T-helper 2 cell treated with Interferon-gamma antibody and Interleukin-4, amounts not matched to agents 5 μg/mL and 100 μg/mL, for 36 hours (primary cell): ENCODE measurements at regions not wholly inside any gene's neighbourhood (a gene's known extent, or its start where the extent isn't known, plus 50 kb on each side); places are given as distances from the start of the nearest gene placed in this dataset.

Source experiments
- DNase-seq: peaks from one replicate; pipeline ENCODE4 v3.0.0; 2021; ENCODE audit warnings: low spot score
- H3K27ac Mint-ChIP-seq: one replicate; pipeline ENCODE4 v1.8.0; 2021; ENCODE audit warnings: mild to moderate bottlenecking, mixed read lengths
- H3K27me3 Mint-ChIP-seq: one replicate; pipeline ENCODE4 v1.8.0; 2021; ENCODE audit warnings: low read depth, mixed read lengths
- H3K36me3 Mint-ChIP-seq: one replicate; pipeline ENCODE4 v1.8.0; 2021; ENCODE audit warnings: low read depth, mixed read lengths
- H3K4me1 Mint-ChIP-seq: one replicate; pipeline ENCODE4 v1.8.0; 2021; ENCODE audit warnings: low read depth, mixed read lengths
- H3K4me3 Mint-ChIP-seq: one replicate; pipeline ENCODE4 v1.8.0; 2022; ENCODE audit warnings: mild to moderate bottlenecking, moderate library complexity, mixed read lengths
- H3K9me3 Mint-ChIP-seq: one replicate; pipeline ENCODE4 v1.8.0; 2021; ENCODE audit warnings: mixed read lengths

DNA sequence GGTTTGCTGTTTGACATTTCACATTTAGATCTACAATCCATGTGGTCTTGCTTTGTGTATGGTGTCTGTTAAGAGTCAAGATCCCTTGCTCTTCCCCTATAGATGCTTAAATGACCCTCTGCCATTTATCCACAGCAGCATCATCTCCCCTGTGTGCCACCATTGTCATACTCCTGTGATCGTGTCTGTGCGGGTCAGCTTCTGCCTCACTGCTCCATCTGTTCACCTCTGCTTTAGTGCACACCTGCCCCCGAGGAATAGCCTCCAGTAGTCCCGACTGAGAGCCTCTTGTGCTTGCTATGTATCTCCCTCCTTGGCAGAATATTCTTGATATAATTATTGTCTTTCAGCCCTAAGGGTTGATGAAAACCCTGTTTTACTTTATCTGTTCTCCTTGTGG lies 551.2 kb downstream of the CDH26 start:
- no peaks in the 10 kb centered on the region for H3K36me3 Mint-ChIP-seq
- H3K4me1 Mint-ChIP-seq: no peaks in the 10 kb centered on the region
- DNase-seq: no peak
- no peak overlapping the region for H3K4me3 Mint-ChIP-seq
- H3K27ac Mint-ChIP-seq: no peak overlapping the region
- no peaks in the 10 kb centered on the region for H3K27me3 Mint-ChIP-seq
- peaks cover 3% of the 10 kb centered on the region for H3K9me3 Mint-ChIP-seq

DNA sequence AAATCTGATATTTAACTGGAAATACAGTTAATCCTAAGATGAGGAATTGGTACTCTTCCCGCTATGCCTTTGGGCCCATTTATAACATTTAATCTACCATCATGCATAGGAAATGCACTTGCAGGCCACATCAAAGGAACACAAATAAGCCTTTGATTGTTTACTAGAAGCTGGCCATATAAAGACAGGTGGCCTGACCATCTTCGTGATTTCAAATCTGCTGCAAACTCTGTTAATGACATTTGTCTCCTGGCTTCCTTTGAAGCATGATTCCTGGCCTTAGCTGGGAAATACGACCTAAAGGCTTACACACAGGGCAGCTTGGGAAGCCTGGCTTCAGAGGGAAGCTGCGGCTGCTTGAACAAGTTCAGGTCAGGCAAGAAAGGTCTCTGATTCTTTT lies 552.1 kb downstream of the CDH26 start:
- Mint-ChIP-seq H3K27ac (no peak overlapping the region), H3K4me1 (no peaks in the 10 kb centered on the region), H3K4me3 (no peak overlapping the region), H3K27me3 (no peaks in the 10 kb centered on the region), H3K9me3 (peaks cover 3% of the 10 kb centered on the region), H3K36me3 (no peaks in the 10 kb centered on the region)
- no peak for DNase-seq

DNA sequence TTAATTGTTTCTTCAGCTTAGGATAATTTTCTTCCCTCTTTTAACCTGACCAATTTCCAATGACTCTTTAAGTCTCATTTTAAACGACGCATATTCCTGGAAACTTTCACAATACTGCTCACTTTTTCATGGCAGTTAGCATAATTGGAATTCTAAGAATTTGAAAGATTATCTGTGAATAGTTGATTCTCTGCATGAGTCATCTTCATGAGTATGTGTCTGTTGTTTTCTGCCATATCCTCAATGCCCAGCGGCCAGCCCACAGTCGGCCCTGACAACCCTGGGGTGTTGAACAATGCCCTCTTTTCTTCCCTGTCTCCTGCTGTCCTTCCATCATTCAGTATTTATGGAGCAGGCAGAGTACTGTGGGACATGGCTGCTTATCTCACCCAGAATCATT lies 554.2 kb downstream of the CDH26 start:
- Mint-ChIP-seq H3K27ac (no peak overlapping the region), H3K27me3 (no peaks in the 10 kb centered on the region), H3K4me3 (no peak overlapping the region), H3K4me1 (no peaks in the 10 kb centered on the region), H3K9me3 (peaks cover 3% of the 10 kb centered on the region), H3K36me3 (no peaks in the 10 kb centered on the region)
- DNase-seq: no peak

DNA sequence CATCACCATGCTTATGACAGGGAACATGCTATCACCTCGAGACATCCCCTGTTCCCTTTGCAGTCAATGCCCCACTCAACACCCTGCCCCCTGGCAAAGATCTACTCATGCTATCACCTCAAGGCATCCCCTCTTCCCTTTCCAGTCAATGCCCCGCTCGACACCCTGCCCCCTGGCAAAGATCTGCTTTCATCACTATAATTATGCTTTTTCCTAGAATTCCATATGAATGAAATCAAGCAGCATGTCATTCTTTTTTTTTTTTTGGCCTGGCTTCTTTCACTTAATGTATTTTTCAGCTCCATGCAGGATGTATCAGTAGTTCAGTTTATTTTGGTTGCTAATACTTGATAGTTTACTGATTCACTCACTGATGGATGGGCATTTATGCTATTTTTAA lies 554.9 kb downstream of the CDH26 start:
- no peak for DNase-seq
- H3K27me3 Mint-ChIP-seq: no peaks in the 10 kb centered on the region

DNA sequence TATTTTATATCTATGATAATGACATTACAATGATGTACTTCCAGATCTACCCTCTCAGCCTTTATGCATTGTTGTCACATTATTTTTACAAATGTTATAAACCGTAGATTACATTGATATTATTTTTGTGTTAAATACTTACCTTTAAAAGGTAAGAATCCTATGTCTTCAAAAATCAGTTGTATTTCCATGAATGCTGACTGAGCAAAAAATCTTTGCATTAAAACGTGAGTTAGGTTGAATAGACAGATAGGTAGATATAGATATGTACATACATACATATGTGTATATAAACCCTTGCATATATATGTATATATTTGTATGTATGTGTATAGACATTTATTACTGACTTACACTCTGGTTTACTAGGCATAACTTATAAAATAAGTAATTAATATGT lies 558.2 kb downstream of the CDH26 start:
- no peaks in the 10 kb centered on the region for H3K4me1 Mint-ChIP-seq
- DNase-seq: no peak
- no peak overlapping the region for H3K4me3 Mint-ChIP-seq
- H3K27me3 Mint-ChIP-seq: no peaks in the 10 kb centered on the region
- H3K9me3 Mint-ChIP-seq: peaks cover 3% of the 10 kb centered on the region
- H3K36me3 Mint-ChIP-seq: no peaks in the 10 kb centered on the region
- no peak overlapping the region for H3K27ac Mint-ChIP-seq

More for the DNA sequence above, 554.9 kb downstream of the CDH26 start:
- Mint-ChIP-seq H3K4me3 (no peak overlapping the region), H3K4me1 (no peaks in the 10 kb centered on the region), H3K36me3 (no peaks in the 10 kb centered on the region), H3K9me3 (peaks cover 3% of the 10 kb centered on the region), H3K27ac (no peak overlapping the region)

DNA sequence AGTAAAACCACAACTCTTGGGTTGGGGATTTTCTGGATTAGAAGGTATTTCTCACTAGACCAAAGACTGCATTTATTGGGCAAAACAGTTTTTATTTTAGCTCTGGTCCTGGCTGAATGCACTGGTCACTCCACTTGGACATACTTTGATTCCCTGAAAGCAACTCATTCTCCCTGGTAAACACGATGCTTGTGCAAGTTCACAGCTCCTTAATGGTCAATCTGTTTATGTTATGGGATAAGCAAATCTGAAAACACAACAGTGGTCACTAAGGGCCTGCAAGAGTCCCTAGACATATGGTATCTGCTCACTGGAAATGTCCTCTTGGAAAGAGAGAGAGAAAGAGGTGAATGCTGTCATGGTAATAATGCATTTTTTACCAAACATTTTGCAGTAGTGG lies 559.8 kb downstream of the CDH26 start:
- Mint-ChIP-seq H3K27me3 (no peaks in the 10 kb centered on the region), H3K4me3 (no peak overlapping the region), H3K4me1 (no peaks in the 10 kb centered on the region), H3K9me3 (peaks cover 1% of the 10 kb centered on the region), H3K36me3 (no peaks in the 10 kb centered on the region), H3K27ac (no peak overlapping the region)
- DNase-seq: no peak

DNA sequence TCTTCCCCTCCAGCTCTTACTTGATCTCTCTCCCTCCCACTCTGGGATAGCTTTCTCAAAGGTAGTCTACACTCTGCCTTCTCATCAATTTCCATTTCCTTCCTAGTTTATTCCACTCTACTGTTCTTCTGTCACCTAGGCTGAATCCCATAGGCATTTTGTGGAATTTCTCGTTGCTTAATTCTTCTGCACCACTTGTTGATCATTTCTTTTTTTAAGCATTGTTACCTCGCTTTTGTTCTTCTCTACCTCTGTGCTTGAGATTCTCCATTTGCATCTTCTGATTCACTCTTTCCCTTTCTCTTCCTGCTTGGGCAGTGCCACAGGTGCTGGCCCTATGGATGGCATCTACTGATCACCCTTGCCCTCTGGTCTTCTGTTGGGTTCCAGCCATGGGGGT lies 567.2 kb downstream of the CDH26 start:
- no peaks in the 10 kb centered on the region for H3K4me1 Mint-ChIP-seq
- H3K27ac Mint-ChIP-seq: no peak overlapping the region
- H3K9me3 Mint-ChIP-seq: peaks cover 3% of the 10 kb centered on the region
- no peaks in the 10 kb centered on the region for H3K27me3 Mint-ChIP-seq
- DNase-seq: no peak
- H3K4me3 Mint-ChIP-seq: no peak overlapping the region
- H3K36me3 Mint-ChIP-seq: no peaks in the 10 kb centered on the region

DNA sequence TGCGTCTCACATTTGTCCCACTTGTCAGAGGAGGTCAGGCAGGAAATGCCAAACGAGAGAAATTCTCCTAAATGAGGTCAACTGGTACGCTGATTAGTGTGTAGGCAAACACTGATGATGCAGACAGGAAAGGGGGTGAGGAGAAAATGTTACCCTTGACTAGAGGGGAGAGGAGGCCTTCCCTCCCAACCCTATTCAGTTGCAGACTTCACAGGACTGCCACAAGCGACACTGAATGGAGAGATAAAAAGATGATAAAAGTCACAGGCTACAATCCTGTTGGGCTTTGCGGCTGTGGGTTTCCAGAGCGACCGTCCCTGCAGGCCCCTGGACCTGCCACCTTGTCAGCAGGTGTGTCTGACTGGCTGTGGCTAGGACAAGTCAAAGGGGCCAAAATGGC lies 569.4 kb downstream of the CDH26 start:
- Mint-ChIP-seq H3K36me3 (no peaks in the 10 kb centered on the region), H3K27ac (no peak overlapping the region), H3K4me1 (no peaks in the 10 kb centered on the region), H3K9me3 (peaks cover 3% of the 10 kb centered on the region), H3K27me3 (no peaks in the 10 kb centered on the region), H3K4me3 (no peak overlapping the region)
- no peak for DNase-seq

DNA sequence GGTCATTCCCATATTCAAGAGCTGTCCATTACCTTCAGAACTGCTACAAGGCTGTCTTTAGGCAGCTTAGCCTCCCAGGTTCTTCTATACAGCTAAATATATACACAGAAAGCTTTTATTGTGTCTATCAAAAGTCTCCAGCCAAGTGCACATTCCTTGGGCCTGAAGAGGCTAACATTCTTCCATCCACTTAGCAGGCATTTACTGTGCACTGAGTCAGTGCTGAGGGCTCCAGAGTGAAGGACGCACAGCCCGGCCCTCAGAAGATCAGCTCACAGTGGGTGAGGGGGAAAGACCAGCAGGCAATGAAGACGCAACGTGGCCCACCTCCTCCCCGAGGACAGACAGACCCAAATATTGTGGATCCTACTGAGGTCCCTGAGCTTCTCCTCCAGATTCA lies 569.9 kb downstream of the CDH26 start:
- no peak for DNase-seq
- Mint-ChIP-seq H3K27ac (no peak overlapping the region), H3K9me3 (peaks cover 3% of the 10 kb centered on the region), H3K27me3 (no peaks in the 10 kb centered on the region), H3K36me3 (no peaks in the 10 kb centered on the region), H3K4me3 (no peak overlapping the region), H3K4me1 (no peaks in the 10 kb centered on the region)

DNA sequence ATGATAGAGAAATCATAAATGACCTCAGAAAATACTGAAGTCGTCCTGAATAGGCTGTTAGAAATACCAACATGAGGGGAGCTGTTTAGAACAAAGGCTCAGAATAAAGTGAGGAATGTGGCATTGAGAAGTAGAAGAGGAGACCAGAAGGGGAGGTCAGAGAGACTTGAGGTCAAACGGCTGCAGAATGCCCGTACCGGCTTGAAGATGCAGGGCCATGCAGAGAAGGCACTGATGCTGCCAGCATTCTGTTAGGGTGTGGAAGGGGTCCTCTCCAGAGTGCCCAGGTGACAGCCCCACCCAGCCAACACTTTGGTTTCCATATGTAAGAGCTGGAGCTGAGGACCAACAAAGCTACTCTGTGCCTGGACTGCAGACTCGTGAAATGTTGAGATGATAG lies 570.9 kb downstream of the CDH26 start:
- Mint-ChIP-seq H3K27ac (no peak overlapping the region), H3K36me3 (no peaks in the 10 kb centered on the region), H3K27me3 (no peaks in the 10 kb centered on the region), H3K9me3 (peaks cover 3% of the 10 kb centered on the region), H3K4me3 (no peak overlapping the region), H3K4me1 (no peaks in the 10 kb centered on the region)
- no peak for DNase-seq

DNA sequence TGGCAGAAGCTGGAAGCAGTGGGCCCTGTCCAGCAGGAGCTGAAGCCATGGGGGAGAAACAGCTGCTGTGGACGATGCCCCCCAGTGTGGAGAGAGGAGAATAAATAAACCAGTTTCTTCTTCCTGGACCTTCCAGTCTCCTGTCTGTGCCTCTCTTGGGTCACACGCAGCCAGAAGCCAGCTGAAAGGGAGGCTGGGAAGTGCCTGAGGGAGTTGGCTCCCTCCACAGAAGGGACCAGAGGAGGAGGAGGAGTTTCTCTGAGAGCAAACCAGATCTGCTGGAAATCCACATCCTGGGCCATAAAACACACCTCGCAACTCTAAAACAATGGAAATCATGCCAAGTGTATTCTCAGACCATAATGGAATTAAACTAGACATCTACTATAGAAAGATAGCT lies 577.0 kb downstream of the CDH26 start:
- H3K27me3 Mint-ChIP-seq: no peaks in the 10 kb centered on the region
- no peaks in the 10 kb centered on the region for H3K36me3 Mint-ChIP-seq
- no peaks in the 10 kb centered on the region for H3K9me3 Mint-ChIP-seq
- DNase-seq: no peak
- H3K27ac Mint-ChIP-seq: no peak overlapping the region
- no peak overlapping the region for H3K4me3 Mint-ChIP-seq
- no peaks in the 10 kb centered on the region for H3K4me1 Mint-ChIP-seq

DNA sequence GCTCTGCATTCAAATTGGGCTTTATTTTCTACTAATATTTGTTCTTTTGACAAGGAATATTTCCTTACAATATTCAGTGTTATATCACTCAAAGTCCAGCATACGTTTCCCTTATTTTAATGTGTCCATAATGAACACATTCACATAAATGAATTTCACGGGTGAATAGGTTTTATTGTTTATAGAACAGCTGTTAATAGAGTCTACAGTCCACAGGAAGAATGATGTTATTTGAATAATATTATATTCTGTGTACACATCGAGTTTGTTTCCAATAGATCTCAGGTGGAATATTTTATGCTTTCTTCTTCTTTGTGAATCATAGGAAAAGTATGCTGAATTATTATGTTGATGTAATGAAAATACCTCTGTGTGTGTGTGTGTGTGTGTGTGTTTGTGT lies 582.4 kb downstream of the CDH26 start:
- Mint-ChIP-seq H3K9me3 (no peaks in the 10 kb centered on the region), H3K4me3 (no peak overlapping the region), H3K4me1 (no peaks in the 10 kb centered on the region), H3K27me3 (no peaks in the 10 kb centered on the region), H3K27ac (no peak overlapping the region), H3K36me3 (no peaks in the 10 kb centered on the region)
- DNase-seq: no peak

DNA sequence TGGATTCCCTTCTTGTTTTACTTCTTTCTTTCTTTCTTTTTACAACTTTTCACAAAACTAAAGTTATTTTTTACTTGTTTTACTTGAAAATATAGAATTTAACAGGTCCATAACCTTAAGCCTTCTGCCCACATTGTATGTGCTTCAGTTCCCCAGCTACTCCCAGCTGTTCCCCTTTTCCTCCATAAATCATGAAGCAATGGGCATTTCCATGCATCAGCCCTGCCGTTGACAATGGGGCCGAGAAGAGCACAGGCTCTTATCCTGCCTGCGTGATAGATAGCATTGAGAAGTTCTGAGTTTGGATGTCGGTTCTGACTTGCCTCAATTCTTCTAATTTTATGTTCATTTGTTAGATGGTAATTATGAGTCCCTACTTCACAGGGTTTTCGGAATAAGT lies 583.8 kb downstream of the CDH26 start:
- no peak overlapping the region for H3K27ac Mint-ChIP-seq
- DNase-seq: no peak
- no peaks in the 10 kb centered on the region for H3K9me3 Mint-ChIP-seq
- H3K4me3 Mint-ChIP-seq: no peak overlapping the region
- H3K4me1 Mint-ChIP-seq: no peaks in the 10 kb centered on the region
- no peaks in the 10 kb centered on the region for H3K36me3 Mint-ChIP-seq
- H3K27me3 Mint-ChIP-seq: no peaks in the 10 kb centered on the region

DNA sequence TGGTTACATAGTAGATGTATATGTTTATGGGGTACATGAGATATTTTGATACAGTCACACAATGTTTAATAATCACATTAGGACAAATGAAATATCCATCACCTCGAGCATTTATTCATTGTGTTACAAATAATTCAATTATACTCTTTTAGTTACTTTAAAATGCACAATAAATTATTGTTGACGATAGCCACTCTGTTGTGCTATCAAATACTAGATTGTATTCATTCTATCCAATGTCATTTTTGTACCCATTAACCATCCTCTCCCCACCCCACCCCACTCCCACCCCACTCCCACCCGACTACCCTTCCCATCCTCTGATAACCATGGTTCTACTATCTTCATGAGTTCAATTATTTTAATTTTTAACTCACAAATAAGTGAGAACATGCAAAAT lies 585.4 kb downstream of the CDH26 start:
- no peak for DNase-seq
- H3K36me3 Mint-ChIP-seq: no peaks in the 10 kb centered on the region
- no peaks in the 10 kb centered on the region for H3K4me1 Mint-ChIP-seq
- no peaks in the 10 kb centered on the region for H3K27me3 Mint-ChIP-seq
- H3K27ac Mint-ChIP-seq: no peak overlapping the region
- H3K9me3 Mint-ChIP-seq: no peaks in the 10 kb centered on the region
- no peak overlapping the region for H3K4me3 Mint-ChIP-seq

DNA sequence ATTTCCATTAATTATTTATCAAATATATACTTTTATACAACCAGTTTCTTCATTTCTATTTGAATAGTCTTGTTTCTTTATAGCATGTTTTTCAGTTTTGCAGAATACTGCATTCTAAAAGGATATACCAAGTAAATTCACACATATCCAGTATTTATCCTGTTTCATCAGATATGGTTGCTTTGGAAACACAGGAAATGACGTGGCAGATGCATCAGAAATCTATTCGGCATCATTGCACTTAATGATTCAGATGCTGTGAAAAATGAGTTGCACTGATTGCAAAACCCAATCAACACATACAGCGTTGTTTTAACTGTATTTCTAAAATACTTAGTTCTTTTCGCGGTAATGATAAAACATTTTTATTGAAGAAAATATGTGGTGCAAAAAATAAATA lies 594.9 kb downstream of the CDH26 start:
- no peak for DNase-seq
- Mint-ChIP-seq H3K36me3 (no peaks in the 10 kb centered on the region), H3K27me3 (no peaks in the 10 kb centered on the region), H3K9me3 (no peaks in the 10 kb centered on the region), H3K4me1 (no peaks in the 10 kb centered on the region), H3K27ac (no peak overlapping the region), H3K4me3 (no peak overlapping the region)

DNA sequence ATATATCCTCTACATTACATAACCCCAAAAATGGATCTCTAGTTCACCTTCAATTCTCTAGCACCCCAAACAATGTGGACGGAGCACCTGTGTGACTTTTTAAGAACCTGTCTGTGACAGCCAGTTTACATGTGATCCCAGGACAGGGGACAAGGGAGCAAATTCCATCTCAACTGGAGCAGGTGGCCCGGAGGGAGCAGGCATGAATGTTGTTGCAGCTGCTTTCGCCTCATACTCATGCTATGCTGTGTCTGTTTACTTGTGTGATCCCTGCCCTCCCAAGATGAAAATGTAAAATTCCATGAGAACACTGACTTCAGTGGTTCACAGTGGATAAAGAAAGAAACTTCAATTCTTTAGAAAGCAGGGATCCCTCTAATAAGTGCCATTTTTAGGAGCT lies 600.3 kb downstream of the CDH26 start:
- DNase-seq: no peak
- Mint-ChIP-seq H3K27me3 (no peaks in the 10 kb centered on the region), H3K4me1 (no peaks in the 10 kb centered on the region), H3K36me3 (no peaks in the 10 kb centered on the region), H3K27ac (no peak overlapping the region), H3K9me3 (no peaks in the 10 kb centered on the region), H3K4me3 (no peak overlapping the region)
